ENCODE measurements at regions not wholly inside any gene's neighbourhood (a gene's known extent, or its start where the extent isn't known, plus 50 kb on each side); places are given as distances from the start of the nearest gene placed in this dataset.

DNA sequence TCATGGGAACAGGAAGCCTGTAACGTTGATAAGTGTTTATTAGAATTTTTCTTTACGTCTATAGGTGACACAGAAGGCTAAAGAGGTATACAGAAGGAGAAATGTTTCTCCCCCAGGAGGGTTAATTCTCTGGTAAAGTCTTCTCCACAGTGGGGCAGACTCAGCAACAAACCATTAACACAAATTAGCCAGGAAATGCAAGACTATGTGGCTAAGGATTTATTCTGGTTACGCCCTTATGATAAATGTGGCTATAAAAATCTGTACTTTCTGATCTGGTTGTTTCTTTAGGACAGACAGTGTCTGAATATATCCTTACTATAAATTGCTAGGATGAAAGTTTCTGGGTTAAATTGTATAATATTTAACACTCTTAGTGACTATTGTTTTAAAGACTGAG is 423.3 kb downstream of the FLRT2 start:
- no peaks in the 10 kb centered on the region for H3K36me3 ChIP-seq (ENCODE audit: control insufficient read depth, insufficient read depth, low read length)
- DNase-seq (ENCODE audit: low read depth, low spot score) (no peak), ATAC-seq (no peak)
- no peak overlapping the region for H3K27ac ChIP-seq (ENCODE audit: low read length)
- POLR2A ChIA-PET, result no interaction called here
- CTCF ChIA-PET, result no interaction called here
- no peaks in the 10 kb centered on the region for H3K4me1 ChIP-seq (ENCODE audit: control insufficient read depth, insufficient read depth, low read length)
- BruUV-seq (replicated peaks), result no TSS peak
- H3K27me3 ChIP-seq (ENCODE audit: control insufficient read depth, insufficient read depth, low read length), result no peaks in the 10 kb centered on the region
- no peaks in the 10 kb centered on the region for H3K9me3 ChIP-seq (ENCODE audit: control insufficient read depth, insufficient read depth, low read depth, low read length)
- no peak overlapping the region for H3K4me3 ChIP-seq (ENCODE audit: low read depth in 2 of 2, low read length in 2 of 2)
- intact Hi-C loops (cut with micrococcal nuclease; ENCODE audit: unreplicated experiment) (no loop called here), in situ Hi-C loops (cut with HindIII; ENCODE audit: low pct_unique_long_range_greater_than_20kb, low sequenced_read_pairs) (no loop called here)
- TF ChIP-seq POLR2AphosphoS5 (IDR thresholded peaks at IDR 0.05; ENCODE audit: low read depth, low read length) (no peak), SIN3A (IDR thresholded peaks at IDR 0.05; ENCODE audit: borderline replicate concordance, insufficient read depth, low read depth, low read length) (no peak), TCF7L2 (IDR thresholded peaks at IDR 0.05; ENCODE audit: low read depth, low read length) (no peak)
- TF ChIP-seq, protein P1, sequence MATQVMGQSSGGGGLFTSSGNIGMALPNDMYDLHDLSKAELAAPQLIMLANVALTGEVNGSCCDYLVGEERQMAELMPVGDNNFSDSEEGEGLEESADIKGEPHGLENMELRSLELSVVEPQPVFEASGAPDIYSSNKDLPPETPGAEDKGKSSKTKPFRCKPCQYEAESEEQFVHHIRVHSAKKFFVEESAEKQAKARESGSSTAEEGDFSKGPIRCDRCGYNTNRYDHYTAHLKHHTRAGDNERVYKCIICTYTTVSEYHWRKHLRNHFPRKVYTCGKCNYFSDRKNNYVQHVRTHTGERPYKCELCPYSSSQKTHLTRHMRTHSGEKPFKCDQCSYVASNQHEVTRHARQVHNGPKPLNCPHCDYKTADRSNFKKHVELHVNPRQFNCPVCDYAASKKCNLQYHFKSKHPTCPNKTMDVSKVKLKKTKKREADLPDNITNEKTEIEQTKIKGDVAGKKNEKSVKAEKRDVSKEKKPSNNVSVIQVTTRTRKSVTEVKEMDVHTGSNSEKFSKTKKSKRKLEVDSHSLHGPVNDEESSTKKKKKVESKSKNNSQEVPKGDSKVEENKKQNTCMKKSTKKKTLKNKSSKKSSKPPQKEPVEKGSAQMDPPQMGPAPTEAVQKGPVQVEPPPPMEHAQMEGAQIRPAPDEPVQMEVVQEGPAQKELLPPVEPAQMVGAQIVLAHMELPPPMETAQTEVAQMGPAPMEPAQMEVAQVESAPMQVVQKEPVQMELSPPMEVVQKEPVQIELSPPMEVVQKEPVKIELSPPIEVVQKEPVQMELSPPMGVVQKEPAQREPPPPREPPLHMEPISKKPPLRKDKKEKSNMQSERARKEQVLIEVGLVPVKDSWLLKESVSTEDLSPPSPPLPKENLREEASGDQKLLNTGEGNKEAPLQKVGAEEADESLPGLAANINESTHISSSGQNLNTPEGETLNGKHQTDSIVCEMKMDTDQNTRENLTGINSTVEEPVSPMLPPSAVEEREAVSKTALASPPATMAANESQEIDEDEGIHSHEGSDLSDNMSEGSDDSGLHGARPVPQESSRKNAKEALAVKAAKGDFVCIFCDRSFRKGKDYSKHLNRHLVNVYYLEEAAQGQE (IDR thresholded peaks at IDR 0.05; ENCODE audit: insufficient read depth in 1 of 2, low read depth in 2 of 2, low read length in 1 of 2), result no peak
- TF ChIP-seq, protein P2, sequence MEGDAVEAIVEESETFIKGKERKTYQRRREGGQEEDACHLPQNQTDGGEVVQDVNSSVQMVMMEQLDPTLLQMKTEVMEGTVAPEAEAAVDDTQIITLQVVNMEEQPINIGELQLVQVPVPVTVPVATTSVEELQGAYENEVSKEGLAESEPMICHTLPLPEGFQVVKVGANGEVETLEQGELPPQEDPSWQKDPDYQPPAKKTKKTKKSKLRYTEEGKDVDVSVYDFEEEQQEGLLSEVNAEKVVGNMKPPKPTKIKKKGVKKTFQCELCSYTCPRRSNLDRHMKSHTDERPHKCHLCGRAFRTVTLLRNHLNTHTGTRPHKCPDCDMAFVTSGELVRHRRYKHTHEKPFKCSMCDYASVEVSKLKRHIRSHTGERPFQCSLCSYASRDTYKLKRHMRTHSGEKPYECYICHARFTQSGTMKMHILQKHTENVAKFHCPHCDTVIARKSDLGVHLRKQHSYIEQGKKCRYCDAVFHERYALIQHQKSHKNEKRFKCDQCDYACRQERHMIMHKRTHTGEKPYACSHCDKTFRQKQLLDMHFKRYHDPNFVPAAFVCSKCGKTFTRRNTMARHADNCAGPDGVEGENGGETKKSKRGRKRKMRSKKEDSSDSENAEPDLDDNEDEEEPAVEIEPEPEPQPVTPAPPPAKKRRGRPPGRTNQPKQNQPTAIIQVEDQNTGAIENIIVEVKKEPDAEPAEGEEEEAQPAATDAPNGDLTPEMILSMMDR (IDR thresholded peaks at IDR 0.05), result no peak

DNA sequence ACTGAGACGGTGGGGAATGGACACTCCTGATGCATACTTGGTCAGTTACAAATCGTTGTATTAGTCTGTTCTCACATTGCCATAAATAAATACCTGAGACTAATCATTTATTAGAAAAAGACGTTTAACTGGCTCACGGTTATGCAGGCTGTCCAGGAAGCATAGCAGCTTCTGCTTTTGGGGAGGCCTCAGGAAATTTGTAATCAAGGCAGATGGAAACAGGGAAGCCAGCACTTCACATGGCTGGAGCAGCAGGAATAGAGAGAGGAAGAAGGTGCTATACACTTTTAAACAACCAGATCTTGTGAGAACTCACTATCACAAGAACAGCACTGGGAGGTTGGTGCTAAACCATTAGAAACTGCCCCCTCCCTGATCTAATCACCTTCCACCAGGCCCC is 418.2 kb downstream of the FLRT2 start:
- Histone ChIP-seq H3K9me3 (ENCODE audit: control insufficient read depth, insufficient read depth, low read depth, low read length) (no peaks in the 10 kb centered on the region), H3K4me3 (ENCODE audit: low read depth in 2 of 2, low read length in 2 of 2) (no peak overlapping the region), H3K27me3 (ENCODE audit: control insufficient read depth, insufficient read depth, low read length) (no peaks in the 10 kb centered on the region), H3K4me1 (ENCODE audit: control insufficient read depth, insufficient read depth, low read length) (no peaks in the 10 kb centered on the region), H3K36me3 (ENCODE audit: control insufficient read depth, insufficient read depth, low read length) (no peaks in the 10 kb centered on the region; the same call in 1 of the 2 replicates), H3K27ac (ENCODE audit: low read length) (no peak overlapping the region)
- TF ChIP-seq, protein P2 (IDR thresholded peaks at IDR 0.05), result no peak
- TF ChIP-seq, protein P1 (IDR thresholded peaks at IDR 0.05; ENCODE audit: insufficient read depth in 1 of 2, low read depth in 2 of 2, low read length in 1 of 2), result no peak
- no peak for TF ChIP-seq POLR2AphosphoS5 (IDR thresholded peaks at IDR 0.05; ENCODE audit: low read depth, low read length)
- no peak for TF ChIP-seq SIN3A (IDR thresholded peaks at IDR 0.05; ENCODE audit: borderline replicate concordance, insufficient read depth, low read depth, low read length)
- no peak for TF ChIP-seq TCF7L2 (IDR thresholded peaks at IDR 0.05; ENCODE audit: low read depth, low read length)
- no peak for DNase-seq (ENCODE audit: low read depth, low spot score)
- no peak for ATAC-seq
- intact Hi-C loops (cut with micrococcal nuclease; ENCODE audit: unreplicated experiment), result no loop called here
- ChIA-PET CTCF (no interaction called here), POLR2A (no interaction called here)
- no TSS peak for BruUV-seq (replicated peaks)
- in situ Hi-C loops (cut with HindIII; ENCODE audit: low pct_unique_long_range_greater_than_20kb, low sequenced_read_pairs), result no loop called here

All from Panc1 (cell line).